DND-41 (cell line): ENCODE measurements at regions not wholly inside any gene's neighbourhood (a gene's known extent, or its start where the extent isn't known, plus 50 kb on each side); places are given as distances from the start of the nearest gene placed in this dataset.

Experiments
- ATAC-seq: fragments of 200-7000 bp; cut with Tn5 transposase; 3 replicates; pipeline ENCODE4 v1.9.1; 2021; ENCODE audit warnings: low read depth; ENCODE audit not compliant: insufficient read depth
- DNase-seq: peaks from one replicate; pipeline ENCODE4 v3.0.0-alpha.2; 2020
- H2AFZ ChIP-seq: 2 replicates; pipeline ENCODE4 v1.6.0; 2012; ENCODE audit warnings: low read depth, low read length
- H3K27ac ChIP-seq: 2 replicates; pipeline ENCODE4 v1.5.1; 2012; ENCODE audit warnings: low read length, inconsistent platforms
- H3K27me3 ChIP-seq: fragments of 200-600 bp; sonication (generic); 2 replicates; pipeline ENCODE4 v1.6.0; 2012; ENCODE audit warnings: low read length, mild to moderate bottlenecking, inconsistent platforms; ENCODE audit not compliant: insufficient read depth, poor library complexity
- H3K36me3 ChIP-seq: 2 replicates; pipeline ENCODE4 v1.5.1; 2012; ENCODE audit warnings: low read length, inconsistent platforms; ENCODE audit not compliant: insufficient read depth
- H3K4me1 ChIP-seq: 2 replicates; pipeline ENCODE4 v1.5.1; 2012; ENCODE audit warnings: mild to moderate bottlenecking, low read length; ENCODE audit not compliant: insufficient read depth
- H3K4me2 ChIP-seq: 2 replicates; pipeline ENCODE4 v1.6.0; 2012; ENCODE audit warnings: mild to moderate bottlenecking, moderate library complexity, low read length, inconsistent platforms; ENCODE audit not compliant: insufficient read depth
- H3K4me3 ChIP-seq, 2 experiments: fragments of 200-600 bp in 1 of 2; shearing (Covaris generic) in 1 of 2; 2 replicates each; pipeline ENCODE4 v1.5.1; 2012 to 2016; ENCODE audit warnings: inconsistent platforms in 2 of 2, low read length in 2 of 2, mild to moderate bottlenecking in 2 of 2, low read depth in 1 of 2, moderate library complexity in 1 of 2
- H3K79me2 ChIP-seq: 2 replicates; pipeline ENCODE4 v1.6.0; 2012; ENCODE audit warnings: low read length, inconsistent platforms; ENCODE audit not compliant: insufficient read depth
- H3K9ac ChIP-seq: 2 replicates; pipeline ENCODE4 v1.6.0; 2012; ENCODE audit warnings: low read depth, mild to moderate bottlenecking, inconsistent platforms, low read length, moderate library complexity
- H3K9me3 ChIP-seq: 2 replicates; pipeline ENCODE4 v1.5.1; 2012; ENCODE audit warnings: low read length, moderate library complexity, mild to moderate bottlenecking, inconsistent platforms; ENCODE audit not compliant: insufficient read depth, severe bottlenecking
- H4K20me1 ChIP-seq: 2 replicates; pipeline ENCODE4 v1.6.0; 2012; ENCODE audit warnings: low read length; ENCODE audit not compliant: insufficient read depth
- EZH2 ChIP-seq: IDR thresholded peaks from 3 replicates; pipeline ENCODE4 v1.6.1; 2012; ENCODE audit warnings: borderline replicate concordance, low read depth, mild to moderate bottlenecking, moderate library complexity, low read length, inconsistent platforms; ENCODE audit not compliant: severe bottlenecking
- TF ChIP-seq, protein P1 (sequence below): IDR thresholded peaks from 2 replicates; pipeline ENCODE4 v1.5.1; 2012; ENCODE audit warnings: borderline replicate concordance, low read length, moderate library complexity, mild to moderate bottlenecking; ENCODE audit not compliant: poor library complexity, severe bottlenecking; ENCODE audit errors: extremely low read depth

DNA sequence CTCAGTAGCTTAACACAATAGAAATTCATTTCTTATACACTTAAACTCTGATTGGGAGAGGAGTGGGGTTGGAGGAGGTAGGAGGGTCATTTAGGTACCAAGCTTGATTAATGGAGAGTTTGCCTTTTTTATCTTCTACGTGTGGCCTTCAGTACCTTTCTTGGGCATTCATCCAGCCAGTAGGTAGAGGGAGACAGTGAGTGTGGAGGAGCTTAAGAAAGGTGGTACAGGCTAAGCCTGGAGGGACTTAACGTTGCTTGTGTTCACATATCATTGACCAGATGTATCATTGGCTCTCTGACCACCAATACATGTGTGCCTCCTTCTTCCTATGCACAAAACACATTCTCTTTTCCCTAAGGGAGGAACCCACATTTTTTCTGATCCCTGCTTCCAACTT is 232.9 kb upstream of the CRY1 start:
- Histone ChIP-seq H3K4me2 (no peak overlapping the region), H3K79me2 (no peaks in the 10 kb centered on the region)

DNA sequence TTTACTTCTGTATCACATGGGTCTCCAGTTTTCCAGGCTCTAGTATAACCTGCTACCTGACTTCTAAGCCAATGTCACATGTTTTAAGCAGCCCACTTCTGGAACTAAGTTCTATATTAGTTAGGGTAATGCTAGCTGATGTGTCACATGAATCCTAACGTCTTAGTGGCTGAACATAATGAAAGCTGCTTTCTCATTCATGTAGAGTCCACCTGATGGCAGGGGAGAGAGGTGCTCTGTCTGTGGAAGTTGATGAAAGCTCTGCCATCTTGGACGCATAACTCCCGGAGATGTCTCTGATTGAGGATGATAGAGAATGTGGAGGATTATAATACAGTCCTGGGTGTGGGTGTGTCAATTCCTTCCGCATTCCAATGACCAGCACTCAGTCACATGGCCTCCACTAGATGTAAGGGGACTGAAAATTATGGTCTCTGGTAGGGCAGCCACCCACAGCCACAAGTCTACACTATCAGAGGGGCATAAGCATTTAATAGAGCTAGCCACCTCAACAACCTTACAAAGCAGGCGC is 234.4 kb upstream of the CRY1 start:
- no peak overlapping the region for H3K9ac ChIP-seq
- DNase-seq, result no peak
- no peak overlapping the region for H2AFZ ChIP-seq
- H3K36me3 ChIP-seq, result no peaks in the 10 kb centered on the region
- no peaks in the 10 kb centered on the region for H3K9me3 ChIP-seq
- TF ChIP-seq, protein P1, sequence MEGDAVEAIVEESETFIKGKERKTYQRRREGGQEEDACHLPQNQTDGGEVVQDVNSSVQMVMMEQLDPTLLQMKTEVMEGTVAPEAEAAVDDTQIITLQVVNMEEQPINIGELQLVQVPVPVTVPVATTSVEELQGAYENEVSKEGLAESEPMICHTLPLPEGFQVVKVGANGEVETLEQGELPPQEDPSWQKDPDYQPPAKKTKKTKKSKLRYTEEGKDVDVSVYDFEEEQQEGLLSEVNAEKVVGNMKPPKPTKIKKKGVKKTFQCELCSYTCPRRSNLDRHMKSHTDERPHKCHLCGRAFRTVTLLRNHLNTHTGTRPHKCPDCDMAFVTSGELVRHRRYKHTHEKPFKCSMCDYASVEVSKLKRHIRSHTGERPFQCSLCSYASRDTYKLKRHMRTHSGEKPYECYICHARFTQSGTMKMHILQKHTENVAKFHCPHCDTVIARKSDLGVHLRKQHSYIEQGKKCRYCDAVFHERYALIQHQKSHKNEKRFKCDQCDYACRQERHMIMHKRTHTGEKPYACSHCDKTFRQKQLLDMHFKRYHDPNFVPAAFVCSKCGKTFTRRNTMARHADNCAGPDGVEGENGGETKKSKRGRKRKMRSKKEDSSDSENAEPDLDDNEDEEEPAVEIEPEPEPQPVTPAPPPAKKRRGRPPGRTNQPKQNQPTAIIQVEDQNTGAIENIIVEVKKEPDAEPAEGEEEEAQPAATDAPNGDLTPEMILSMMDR, result no peak
- no peak for TF ChIP-seq EZH2
- peaks cover 7% of the 10 kb centered on the region; the same call in 1 of the 2 replicates for H3K4me1 ChIP-seq
- no peak for ATAC-seq
- H3K27ac ChIP-seq, result no peak overlapping the region
- no peak overlapping the region for H3K4me3 ChIP-seq
- H3K79me2 ChIP-seq, result no peaks in the 10 kb centered on the region
- no peak overlapping the region for H3K4me2 ChIP-seq
- no peaks in the 10 kb centered on the region for H4K20me1 ChIP-seq
- H3K27me3 ChIP-seq, result peaks cover 18% of the 10 kb centered on the region

More for the DNA sequence above, 232.9 kb upstream of the CRY1 start:
- Histone ChIP-seq H4K20me1 (no peaks in the 10 kb centered on the region), H3K27me3 (peaks cover 22% of the 10 kb centered on the region), H3K4me1 (peaks cover 17% of the 10 kb centered on the region), H3K4me3 (no peak overlapping the region), H3K27ac (no peak overlapping the region), H2AFZ (no peak overlapping the region), H3K9ac (no peak overlapping the region), H3K36me3 (no peaks in the 10 kb centered on the region), H3K9me3 (no peaks in the 10 kb centered on the region)
- DNase-seq, result no peak
- ATAC-seq, result no peak
- TF ChIP-seq EZH2, result no peak
- TF ChIP-seq, protein P1, result no peak

DNA sequence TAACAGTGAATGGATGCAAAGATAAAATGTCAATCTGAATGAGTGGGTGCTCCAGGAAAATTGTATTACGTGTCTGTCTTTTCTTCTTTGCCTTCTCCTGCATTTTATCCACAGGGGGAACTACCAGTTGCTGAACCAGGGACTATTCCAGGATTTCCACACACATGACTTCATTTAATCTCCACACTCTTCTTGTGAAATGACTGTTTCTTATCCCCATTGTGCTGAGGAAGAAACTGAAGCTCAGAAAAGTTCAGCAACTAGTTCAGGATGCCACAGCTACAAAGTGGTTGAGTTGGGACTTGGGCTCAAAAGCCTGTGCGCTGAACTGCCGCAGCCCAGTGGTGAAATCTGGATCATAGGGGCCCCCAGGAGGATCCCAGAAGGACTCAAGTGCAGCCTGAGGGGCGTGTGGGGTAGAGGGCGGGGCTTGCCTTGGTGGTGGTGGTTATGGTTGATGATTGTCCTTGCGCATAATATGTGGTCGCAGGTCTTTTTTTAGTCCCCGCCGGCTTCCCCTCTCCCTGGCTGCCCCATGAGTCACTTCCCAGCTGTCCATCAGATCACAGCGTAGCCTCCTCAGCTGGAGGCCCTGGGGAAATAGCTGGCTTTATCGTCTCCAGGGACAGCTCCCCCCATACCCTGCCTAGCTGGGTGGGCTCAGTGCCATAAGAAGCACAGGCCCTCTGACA is 235.2 kb upstream of the CRY1 start:
- no peak overlapping the region for H3K27ac ChIP-seq
- H3K4me2 ChIP-seq, result no peak overlapping the region
- TF ChIP-seq, protein P1, result no peak
- no peak for TF ChIP-seq EZH2
- DNase-seq (no peak), ATAC-seq (no peak)
- H3K9ac ChIP-seq, result no peak overlapping the region
- H3K9me3 ChIP-seq, result no peaks in the 10 kb centered on the region
- H3K27me3 ChIP-seq, result peaks cover 12% of the 10 kb centered on the region
- no peaks in the 10 kb centered on the region for H3K36me3 ChIP-seq
- peaks cover 7% of the 10 kb centered on the region; the same call in 1 of the 2 replicates for H3K4me1 ChIP-seq
- H3K79me2 ChIP-seq, result no peaks in the 10 kb centered on the region
- no peak overlapping the region for H2AFZ ChIP-seq
- no peaks in the 10 kb centered on the region for H4K20me1 ChIP-seq
- no peak overlapping the region for H3K4me3 ChIP-seq
